GM12874 (cell line): ENCODE measurements at regions not wholly inside any gene's neighbourhood (a gene's known extent, or its start where the extent isn't known, plus 50 kb on each side); places are given as distances from the start of the nearest gene placed in this dataset.

Experiments
- TF ChIP-seq, protein P1 (sequence below): IDR thresholded peaks from 2 replicates; pipeline ENCODE4 v1.5.1; 2011; ENCODE audit warnings: low read depth, mild to moderate bottlenecking, control low read depth, low read length, moderate library complexity; ENCODE audit not compliant: insufficient read depth

GRCh38 chr10:45075216-45075615 is 74.5 kb downstream of the ZNF22 start:
- TF ChIP-seq, protein P1, sequence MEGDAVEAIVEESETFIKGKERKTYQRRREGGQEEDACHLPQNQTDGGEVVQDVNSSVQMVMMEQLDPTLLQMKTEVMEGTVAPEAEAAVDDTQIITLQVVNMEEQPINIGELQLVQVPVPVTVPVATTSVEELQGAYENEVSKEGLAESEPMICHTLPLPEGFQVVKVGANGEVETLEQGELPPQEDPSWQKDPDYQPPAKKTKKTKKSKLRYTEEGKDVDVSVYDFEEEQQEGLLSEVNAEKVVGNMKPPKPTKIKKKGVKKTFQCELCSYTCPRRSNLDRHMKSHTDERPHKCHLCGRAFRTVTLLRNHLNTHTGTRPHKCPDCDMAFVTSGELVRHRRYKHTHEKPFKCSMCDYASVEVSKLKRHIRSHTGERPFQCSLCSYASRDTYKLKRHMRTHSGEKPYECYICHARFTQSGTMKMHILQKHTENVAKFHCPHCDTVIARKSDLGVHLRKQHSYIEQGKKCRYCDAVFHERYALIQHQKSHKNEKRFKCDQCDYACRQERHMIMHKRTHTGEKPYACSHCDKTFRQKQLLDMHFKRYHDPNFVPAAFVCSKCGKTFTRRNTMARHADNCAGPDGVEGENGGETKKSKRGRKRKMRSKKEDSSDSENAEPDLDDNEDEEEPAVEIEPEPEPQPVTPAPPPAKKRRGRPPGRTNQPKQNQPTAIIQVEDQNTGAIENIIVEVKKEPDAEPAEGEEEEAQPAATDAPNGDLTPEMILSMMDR: no peak

DNA sequence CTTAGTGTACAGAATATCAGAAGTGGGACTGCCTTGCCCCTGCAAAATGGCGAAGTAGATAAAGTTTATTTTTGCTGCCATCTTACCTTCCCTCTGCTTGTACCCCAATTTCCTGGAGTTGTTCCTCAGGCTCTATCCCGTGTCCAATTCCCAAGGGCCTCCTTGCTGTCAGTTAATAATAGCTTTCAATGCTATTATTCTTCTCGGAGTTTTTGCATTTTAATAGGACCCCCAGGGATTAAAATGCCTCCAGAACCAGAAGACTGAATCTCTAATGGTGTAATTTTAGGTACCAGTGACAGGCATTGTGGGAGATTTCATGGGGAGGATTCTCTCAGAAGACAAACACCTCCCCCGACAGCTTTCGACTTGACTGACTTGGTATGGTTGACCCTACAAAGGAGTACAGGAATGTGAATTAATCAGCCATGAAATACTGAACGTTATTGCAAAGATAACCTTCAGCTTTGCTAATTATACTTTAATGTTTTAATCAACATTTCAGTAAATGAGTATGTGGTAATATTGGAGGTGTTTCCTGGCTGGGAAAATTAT is 75.2 kb downstream of the ZNF22 start:
- TF ChIP-seq, protein P1: no peak

DNA sequence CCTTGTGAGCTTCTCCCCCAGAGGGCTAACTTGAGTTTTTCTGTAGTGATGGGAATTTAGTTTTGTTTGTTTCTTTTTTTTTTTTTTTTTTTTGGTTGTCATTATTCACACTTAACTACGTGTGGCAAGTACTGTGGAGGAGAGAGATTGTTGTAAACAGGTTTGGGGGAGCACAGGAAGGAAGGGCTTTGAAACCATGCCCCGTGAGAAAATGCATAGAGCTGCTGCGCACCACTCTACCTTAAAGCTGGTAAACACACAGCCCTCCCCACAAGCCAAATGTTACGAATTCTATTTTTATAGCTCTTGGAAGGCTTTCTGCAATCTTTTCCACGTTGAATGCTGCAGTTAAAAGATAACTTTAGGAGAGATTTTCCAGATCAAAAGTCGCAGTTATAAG is 76.2 kb downstream of the ZNF22 start:
- TF ChIP-seq, protein P1: no peak

DNA sequence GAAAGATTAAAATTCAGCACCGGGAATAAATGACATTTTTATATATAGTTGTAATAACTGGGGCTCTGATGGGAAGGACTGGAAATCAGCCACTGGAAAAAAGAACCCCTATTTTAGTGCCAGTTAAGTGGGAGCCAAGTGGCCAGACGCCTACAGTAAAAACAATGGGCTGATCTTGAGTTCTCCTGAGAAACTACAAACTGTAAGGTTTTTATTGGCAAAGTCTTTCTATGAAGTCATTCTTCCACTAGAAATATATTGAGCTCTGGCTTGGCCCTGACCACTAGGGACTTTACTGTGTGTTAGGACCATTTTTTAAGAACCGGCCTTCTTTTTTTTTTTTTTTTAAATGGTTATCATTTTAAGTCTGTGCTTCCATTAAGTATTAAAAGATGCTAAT is 79.6 kb downstream of the ZNF22 start:
- TF ChIP-seq, protein P1: no peak

DNA sequence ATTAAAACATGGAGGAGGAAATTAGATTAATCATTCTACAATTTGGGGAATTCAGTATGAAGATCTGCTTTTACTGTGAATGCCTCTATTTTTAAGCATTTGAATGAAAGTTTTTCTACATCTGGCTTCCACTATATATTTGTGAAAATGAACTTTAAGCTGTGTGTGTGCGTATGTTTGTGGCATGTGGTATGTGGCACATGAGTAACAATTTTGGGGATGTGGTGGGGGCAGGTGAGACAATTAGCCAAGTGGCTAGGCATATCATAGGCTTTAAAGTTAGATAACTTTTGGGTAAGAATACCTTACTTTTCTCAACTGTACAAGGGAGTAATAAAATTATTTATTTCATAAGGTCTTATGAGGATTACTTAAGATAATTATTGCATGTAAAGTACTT is 81.5 kb downstream of the ZNF22 start:
- TF ChIP-seq, protein P1: no peak

- TF ChIP-seq, protein P1: no peak
Observed at GRCh38 chr10:45091968-45092367, 91.2 kb downstream of the ZNF22 start.

DNA sequence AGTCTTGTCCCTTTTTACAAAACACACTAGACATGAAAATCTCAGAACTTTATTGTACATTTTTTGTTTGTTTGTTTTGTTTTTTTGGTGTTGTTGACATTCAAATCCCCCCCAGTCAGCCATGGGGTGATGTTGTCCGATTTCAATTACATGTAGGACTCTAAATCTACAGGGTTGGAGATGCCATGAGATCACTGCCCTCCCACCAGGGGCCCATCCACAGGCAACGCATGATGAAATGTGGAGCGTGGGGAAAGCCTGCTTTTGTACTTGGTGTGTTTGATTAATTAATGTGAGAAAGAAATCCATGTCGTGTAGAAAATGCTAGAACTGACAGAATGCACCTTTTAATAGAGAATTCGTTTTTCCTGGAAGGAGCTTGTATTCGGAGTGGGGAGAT is 93.2 kb downstream of the ZNF22 start:
- TF ChIP-seq, protein P1: no peak
